HG03159 (cell line): ENCODE measurements at regions not wholly inside any gene's neighbourhood (a gene's known extent, or its start where the extent isn't known, plus 50 kb on each side); places are given as distances from the start of the nearest gene placed in this dataset.
"Not testable (repeated sequence)": the region's sequence is repeated elsewhere in the genome, so short reads cannot be mapped to it uniquely, and the experiment has no call there.

Experiments used
- ATAC-seq: cut with Tn5 transposase; IDR thresholded peaks from one replicate; pipeline ENCODE4 v1.9.1; 2021; ENCODE audit warnings: mild to moderate bottlenecking, moderate library complexity; ENCODE audit not compliant: unreplicated experiment

DNA sequence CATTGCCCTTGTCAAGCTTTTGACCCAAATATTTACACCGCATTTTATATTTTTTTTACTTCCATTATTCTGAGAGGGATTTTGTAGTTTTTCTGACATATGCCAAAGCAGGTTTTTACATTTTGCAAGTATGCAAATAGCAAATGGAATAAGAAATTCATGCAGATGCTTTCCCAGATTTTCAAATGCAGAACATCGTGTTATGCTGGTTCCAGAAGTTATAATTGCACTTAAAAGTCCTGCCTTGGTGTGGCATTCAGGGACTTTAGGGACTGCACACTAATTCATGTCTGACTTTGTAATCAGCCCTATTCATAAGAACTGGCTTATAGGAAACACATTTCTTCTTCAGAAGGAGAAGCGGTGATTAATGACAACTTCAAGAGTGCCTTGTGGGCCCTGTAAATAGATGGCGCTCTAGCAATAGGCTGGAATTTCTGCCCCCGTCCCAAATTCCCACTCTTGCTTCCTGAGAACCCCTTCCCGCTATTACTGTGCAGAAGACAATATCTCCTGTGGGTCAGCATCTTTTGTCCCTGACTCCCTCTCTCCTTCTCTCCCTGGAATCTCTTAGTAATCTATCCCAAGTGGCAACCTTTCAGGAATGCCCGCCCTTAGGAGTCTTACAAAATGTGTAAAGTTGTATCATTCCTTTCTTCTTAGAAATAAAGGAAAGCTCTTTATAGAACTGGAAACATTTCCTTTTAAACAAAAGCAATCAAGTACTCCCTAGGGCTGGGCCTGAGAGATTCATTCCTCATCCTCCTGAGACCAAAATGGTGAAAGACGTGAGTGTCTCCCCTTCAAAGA, 264.0 kb downstream of the INHBA start:
- no peak for ATAC-seq

DNA sequence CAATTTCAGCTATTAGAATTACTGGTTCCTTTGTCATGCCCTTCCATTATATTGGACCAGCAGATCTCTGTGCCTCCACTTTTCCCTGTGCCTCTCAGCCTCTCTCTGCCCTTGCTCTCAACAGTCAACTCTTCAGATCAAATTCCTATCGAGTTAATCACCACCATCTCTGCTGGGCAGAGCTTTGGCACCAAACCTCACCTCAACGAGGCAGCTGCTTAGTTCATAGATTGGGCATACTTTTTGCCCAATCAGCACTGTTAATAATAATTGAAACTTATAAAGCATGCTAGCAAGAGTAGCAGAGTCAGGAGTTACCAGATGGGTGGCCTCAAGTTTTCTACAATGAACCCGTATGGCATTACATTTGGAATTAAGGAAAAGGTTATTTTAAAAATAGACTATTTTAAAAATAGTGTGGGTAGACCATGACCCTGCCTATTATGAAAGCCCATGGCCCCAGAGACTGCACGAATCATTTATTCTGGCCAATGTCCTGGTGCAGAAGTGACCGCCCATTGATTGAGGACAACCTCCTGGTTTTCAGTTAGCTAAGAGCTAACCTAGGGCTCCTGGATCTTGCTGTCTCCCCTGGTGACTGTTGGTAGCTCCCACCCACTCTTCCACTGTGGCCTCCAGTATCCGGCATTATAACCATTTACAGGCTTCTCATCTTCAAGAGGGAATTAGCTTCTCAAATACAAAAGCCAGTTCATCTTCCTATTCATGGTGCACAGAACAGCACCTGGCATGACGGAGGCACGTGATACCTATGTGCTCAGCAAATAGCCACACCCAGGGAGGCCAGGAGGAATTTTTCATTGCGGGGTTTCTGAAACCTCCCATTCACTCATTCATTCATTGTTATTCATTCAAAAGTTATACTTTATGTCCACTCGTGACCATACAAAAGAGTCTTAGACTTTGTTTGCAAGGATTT, 265.4 kb downstream of the INHBA start:
- ATAC-seq: no peak

- no peak for ATAC-seq
Measured at GRCh38 chr7:41436139-41436538, 266.8 kb downstream of the INHBA start.

- ATAC-seq: not testable (repeated sequence)
Measured at GRCh38 chr7:41435020-41435419, 267.9 kb downstream of the INHBA start.

DNA sequence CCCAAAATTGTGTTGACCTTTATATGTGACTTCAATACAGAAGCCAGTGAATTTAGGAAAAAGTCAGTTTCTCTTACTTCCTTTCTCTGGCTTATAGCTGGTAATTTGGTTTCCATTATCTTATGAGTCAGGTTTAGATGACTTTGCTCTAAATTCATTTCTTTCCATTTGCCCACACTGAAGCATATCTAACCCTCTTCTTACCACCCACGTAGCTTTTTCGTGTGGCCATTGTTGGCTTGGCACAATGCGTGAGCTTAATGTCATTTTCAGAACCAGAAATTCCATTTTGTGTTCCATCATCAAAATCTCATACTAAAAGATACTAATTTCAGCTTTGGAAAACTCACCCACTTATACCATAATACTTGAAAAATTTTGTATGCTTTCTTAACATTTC, 271.2 kb downstream of the INHBA start:
- no peak for ATAC-seq

DNA sequence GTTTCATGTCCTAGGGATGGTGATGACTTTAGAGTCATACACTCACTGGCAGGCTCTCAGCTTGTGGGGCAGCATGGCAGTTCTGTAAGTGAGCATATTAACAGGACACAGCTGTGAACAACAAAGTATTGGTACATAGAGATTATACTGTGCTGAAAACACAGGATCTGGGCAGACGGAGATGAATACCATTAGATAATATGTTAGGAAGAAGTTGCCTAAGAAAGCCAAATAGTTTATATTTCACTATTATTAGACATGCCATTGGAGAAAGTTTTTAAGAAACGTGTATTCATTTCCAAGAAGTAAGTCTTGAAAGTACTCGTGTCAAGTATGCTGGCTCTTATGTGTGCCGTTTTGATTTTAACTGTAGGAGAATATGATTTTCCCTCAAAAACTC, 274.5 kb downstream of the INHBA start:
- no peak for ATAC-seq

DNA sequence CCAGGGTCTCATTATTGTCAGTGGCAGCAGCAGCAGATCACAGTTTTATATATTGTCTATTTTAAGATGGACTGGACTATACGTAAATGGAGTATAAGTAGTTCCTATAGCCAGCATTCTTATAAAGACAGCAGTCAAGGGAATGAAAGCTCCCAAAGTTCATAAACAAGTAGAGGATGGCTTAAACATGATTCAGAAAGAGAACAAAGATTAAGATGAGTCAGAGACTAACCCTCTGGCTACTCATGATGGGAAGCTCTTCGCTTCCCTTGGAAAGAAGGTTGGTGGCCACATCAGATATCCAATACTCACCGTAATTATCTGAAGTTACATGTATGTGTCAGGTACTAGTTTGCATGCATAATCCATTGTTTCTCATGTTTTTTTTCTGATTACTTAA, 277.0 kb downstream of the INHBA start:
- ATAC-seq: no peak

DNA sequence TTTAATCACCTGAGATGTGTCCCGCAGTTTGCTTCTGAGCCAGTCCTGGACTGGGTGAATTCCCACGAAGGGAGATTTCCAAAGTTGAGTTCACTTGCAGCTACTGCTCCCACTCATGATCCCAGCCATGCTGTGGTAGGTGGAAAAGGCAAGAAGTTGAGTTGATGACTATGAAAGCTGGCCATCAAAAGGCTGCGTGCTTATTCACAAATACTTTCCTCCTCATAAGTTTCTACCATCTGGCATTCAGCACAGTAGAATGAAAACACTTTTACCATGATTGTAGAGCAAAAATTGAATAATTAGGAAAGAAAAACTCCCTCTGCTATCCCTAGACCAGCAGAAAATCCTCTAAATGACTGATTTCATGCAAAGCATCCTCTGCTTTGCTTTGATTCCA, 281.8 kb downstream of the INHBA start:
- ATAC-seq: no peak

- ATAC-seq: no peak
Measured at GRCh38 chr7:41420421-41420820, 282.5 kb downstream of the INHBA start.

GRCh38 chr7:41418337-41418736, 284.6 kb downstream of the INHBA start:
- ATAC-seq: no peak

DNA sequence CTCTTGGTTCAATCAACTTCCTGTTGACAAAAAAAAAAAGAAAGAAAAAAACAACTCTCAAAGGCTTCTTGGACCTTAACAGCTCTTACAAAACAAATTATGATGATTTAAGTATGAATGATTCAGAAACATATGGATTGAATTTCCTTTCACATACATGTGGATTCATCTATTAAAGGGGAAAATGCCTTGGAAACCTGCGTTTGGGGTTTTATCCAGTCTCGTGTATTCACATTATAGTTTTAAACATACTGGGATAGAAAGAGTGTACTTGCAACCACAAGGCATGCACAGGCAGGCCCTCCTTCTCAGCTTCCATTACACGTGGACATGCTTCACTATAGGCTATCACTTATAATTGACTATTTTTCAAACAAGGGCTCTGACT, 286.7 kb downstream of the INHBA start:
- no peak for ATAC-seq

DNA sequence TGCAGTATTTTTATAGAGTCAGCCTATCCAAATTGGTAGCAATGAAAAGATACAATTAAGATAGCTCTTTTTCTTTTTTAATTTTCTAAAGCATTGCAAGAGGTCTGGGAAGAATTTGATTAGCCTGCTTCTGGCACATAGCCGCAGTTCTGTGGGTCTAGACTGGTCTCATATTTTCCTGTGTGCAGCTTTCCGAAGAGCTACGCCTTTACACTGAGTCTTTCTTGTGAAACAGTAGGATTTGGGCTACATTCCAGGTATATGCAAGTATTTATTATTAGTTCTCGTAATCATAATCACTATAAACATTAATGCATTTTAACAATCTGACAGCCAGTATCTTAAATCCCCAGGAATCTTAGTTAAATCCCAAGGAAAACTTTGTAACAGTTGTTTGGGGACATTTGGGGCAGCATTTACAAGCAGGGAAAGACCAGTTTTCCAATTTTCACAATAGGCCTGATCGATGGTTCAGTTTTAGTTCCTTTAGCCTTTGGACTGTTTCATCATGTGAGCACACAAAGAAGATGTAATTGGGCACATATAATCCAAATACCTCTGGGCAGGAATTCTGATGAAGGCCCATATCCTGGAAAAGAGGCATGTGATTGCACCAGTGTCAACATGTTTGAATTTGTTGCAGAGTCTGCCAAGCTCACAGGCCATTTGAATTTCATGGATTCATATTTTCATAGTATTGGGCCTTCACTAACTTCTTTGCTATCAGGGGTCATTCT, 287.3 kb downstream of the INHBA start:
- no peak for ATAC-seq

GRCh38 chr7:41415051-41415450, 287.8 kb downstream of the INHBA start:
- no peak for ATAC-seq

GRCh38 chr7:41404375-41405074, 298.4 kb downstream of the INHBA start:
- no peak for ATAC-seq

DNA sequence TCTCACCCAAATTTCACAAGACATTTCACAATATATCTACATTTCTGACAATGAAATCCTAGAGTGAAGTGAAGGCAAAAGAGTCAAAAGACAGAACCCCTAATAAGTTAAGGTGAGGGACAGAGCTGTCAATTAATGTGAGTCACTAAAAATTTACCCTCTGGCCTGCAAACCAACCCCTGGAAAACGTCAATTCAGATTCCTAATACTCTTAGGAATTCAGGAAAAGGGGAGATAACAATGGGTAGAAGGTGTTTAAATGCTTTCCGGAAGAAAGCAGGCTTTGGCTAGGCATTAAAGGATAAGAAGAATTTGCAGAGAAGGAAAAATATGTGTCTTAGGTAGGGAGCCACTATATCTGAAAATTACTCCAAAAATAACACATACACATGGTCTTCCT, 299.6 kb downstream of the INHBA start:
- ATAC-seq: no peak

DNA sequence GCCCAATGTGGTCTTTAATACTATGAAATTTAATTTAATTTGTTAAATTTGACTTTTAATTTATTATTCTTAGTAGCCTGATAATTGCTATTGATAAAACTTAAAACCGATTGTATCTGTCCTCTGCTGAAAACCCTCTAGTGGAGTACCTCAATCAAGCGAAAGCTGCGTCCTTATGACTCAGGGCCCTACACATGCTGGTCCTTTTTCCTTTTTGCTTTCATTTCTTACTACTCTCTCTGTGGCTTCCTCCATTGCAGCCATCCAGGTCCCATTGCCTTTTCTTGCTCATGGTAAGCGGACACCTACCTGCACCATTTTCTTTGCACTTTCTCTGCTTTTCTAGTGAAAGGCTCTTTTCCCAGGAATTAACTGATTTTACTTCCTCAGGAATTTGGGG, 301.1 kb downstream of the INHBA start:
- no peak for ATAC-seq

- no peak for ATAC-seq
Measured at GRCh38 chr7:41399171-41399570, 303.7 kb downstream of the INHBA start.

- ATAC-seq: no peak
Measured at GRCh38 chr7:41391818-41392217, 311.1 kb downstream of the INHBA start.

DNA sequence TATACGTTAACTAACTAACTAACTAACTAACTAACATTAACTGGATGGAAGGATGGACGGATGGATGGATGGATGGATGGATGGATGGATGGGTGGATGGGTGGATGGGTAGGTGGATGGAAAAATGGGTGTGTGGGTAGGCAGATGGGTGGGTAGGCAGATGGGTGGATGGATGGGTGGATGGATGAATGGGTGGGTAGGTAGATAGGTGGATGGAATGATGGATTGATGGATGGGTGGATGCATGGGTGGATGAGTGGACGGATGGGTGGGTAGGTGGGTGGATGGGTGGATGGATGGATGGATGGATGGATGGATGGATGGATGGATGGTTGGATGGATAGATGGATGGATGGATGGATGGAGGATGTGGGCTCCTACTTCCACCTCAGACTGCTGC, 314.0 kb downstream of the INHBA start:
- ATAC-seq: not testable (repeated sequence)

GRCh38 chr7:41385996-41386395, 316.9 kb downstream of the INHBA start:
- ATAC-seq: no peak

GRCh38 chr7:41384418-41384817, 318.5 kb downstream of the INHBA start:
- no peak for ATAC-seq
